Astrocyte of the cerebellum (primary cell): ENCODE measurements at regions not wholly inside any gene's neighbourhood (a gene's known extent, or its start where the extent isn't known, plus 50 kb on each side); places are given as distances from the start of the nearest gene placed in this dataset.
"Not testable (repeated sequence)": the region's sequence is repeated elsewhere in the genome, so short reads cannot be mapped to it uniquely, and the experiment has no call there.

Experiments used
- DNase-seq: peaks from one replicate; pipeline ENCODE4 v3.0.0-alpha.2; 2011; ENCODE audit warnings: low read depth
- H3K4me3 ChIP-seq: 2 replicates; pipeline ENCODE4 v1.5.1; 2011; ENCODE audit warnings: mild to moderate bottlenecking, low read depth, low read length, moderate library complexity
- CTCF ChIP-seq: IDR thresholded peaks from 2 replicates; pipeline ENCODE4 v1.5.1; 2012; ENCODE audit warnings: low read length, low read depth, moderate library complexity, mild to moderate bottlenecking; ENCODE audit errors: missing control alignments
- in situ Hi-C: cut with HindIII; loops from 2 replicates; pipeline ENCODE4 v1.10.0; 2017; ENCODE audit warnings: low sequenced_read_pairs

- DNase-seq = no peak
- H3K4me3 ChIP-seq = no peak overlapping the region
- in situ Hi-C loops = no loop called here
- no peak for TF ChIP-seq CTCF
Observed at GRCh38 chr2:38145236-38145635, 69.3 kb upstream of the CYP1B1 start.

GRCh38 chr2:38142627-38143026 lies 66.7 kb upstream of the CYP1B1 start:
- no peak for DNase-seq
- H3K4me3 ChIP-seq = no peak overlapping the region
- in situ Hi-C loops = no loop called here
- TF ChIP-seq CTCF = no peak

- H3K4me3 ChIP-seq = no peak overlapping the region
- in situ Hi-C loops = no loop called here
Observed at GRCh38 chr2:38141501-38141900, 65.5 kb upstream of the CYP1B1 start.

GRCh38 chr2:38138996-38139395 lies 63.0 kb upstream of the CYP1B1 start:
- no peak for DNase-seq
- no peak for TF ChIP-seq CTCF
- no peak overlapping the region for H3K4me3 ChIP-seq
- in situ Hi-C loops = no loop called here

More at GRCh38 chr2:38141501-38141900, 65.5 kb upstream of the CYP1B1 start:
- no peak for DNase-seq
- no peak for TF ChIP-seq CTCF

GRCh38 chr2:38138419-38138818 lies 62.5 kb upstream of the CYP1B1 start:
- in situ Hi-C loops = no loop called here
- no peak overlapping the region for H3K4me3 ChIP-seq
- DNase-seq = no peak
- no peak for TF ChIP-seq CTCF

- H3K4me3 ChIP-seq, DNase-seq, in situ Hi-C loops: not testable (repeated sequence)
Observed at GRCh38 chr2:38137958-38138357, 62.0 kb upstream of the CYP1B1 start.

- DNase-seq = no peak
- no peak overlapping the region for H3K4me3 ChIP-seq
- in situ Hi-C loops = no loop called here
- no peak for TF ChIP-seq CTCF
Observed at GRCh38 chr2:38131676-38132075, 55.7 kb upstream of the CYP1B1 start.
